ENCODE measurements at regions not wholly inside any gene's neighbourhood (a gene's known extent, or its start where the extent isn't known, plus 50 kb on each side); places are given as distances from the start of the nearest gene placed in this dataset.

GRCh38 chr2:19264852-19265251 lies 93.6 kb downstream of the OSR1 start:
- Histone ChIP-seq H3K36me3 (no peaks in the 10 kb centered on the region), H3K4me3 (no peak overlapping the region), H3K27me3 (no peaks in the 10 kb centered on the region), H3K27ac (no peak overlapping the region), H3K9me3 (no peaks in the 10 kb centered on the region), H3K4me1 (no peaks in the 10 kb centered on the region)
- WGBS, 2 donors (ENCODE audit: low coverage in 1 of 2) = 82 to 90% methylated on average over 3 to 6 of the region's 6 CpGs
- TF ChIP-seq CTCF (IDR thresholded peaks at IDR 0.05) = no peak
- TF ChIP-seq POLR2AphosphoS5 (IDR thresholded peaks at IDR 0.05) = no peak
- no peak for TF ChIP-seq POLR2A (IDR thresholded peaks at IDR 0.05)
- no peak for TF ChIP-seq EP300 (IDR thresholded peaks at IDR 0.05; ENCODE audit: low read depth)
- in situ Hi-C loops (cut with MboI; ENCODE audit: low pct_ligation_motif_present in 1 of 4, low pct_unique_long_range_greater_than_20kb in 1 of 4, low sequenced_read_pairs in 3 of 4) (no loop called here), intact Hi-C loops (cut with DNase I; ENCODE audit: low total_unique reads) (no loop called here)
- DNase-seq = no peak

DNA sequence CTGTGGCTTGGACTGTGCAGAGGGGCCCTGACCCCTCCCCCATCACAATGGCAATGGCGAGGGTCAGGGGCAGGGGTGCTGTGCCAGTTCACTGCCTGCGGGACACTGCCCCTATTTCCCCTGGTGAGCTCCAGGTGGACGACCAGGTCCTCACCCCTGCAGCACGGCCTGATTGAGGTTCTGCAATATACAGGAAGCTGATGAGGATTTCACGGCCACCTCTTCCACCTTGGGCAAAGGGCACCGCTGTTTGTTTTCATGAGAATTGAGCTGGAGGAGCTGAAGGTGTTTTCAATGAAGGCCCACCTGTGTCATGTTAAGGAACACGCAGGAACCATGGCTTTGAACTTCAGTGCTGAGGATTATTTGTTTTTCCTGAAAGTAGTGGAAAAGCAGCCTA lies 96.3 kb downstream of the OSR1 start:
- peak; percentile 9 for DNase-seq
- no peaks in the 10 kb centered on the region for H3K36me3 ChIP-seq
- TF ChIP-seq POLR2AphosphoS5 (IDR thresholded peaks at IDR 0.05) = no peak
- no peak for TF ChIP-seq CTCF (IDR thresholded peaks at IDR 0.05)
- H3K27ac ChIP-seq = no peak overlapping the region
- 62% methylated on average over 7 of the region's 7 CpGs; no CpG with 5 or more reads in 1 of the 2 donors for WGBS, 2 donors (ENCODE audit: low coverage in 1 of 2)
- H3K9me3 ChIP-seq = no peaks in the 10 kb centered on the region
- in situ Hi-C loops (cut with MboI; ENCODE audit: low pct_ligation_motif_present in 1 of 4, low pct_unique_long_range_greater_than_20kb in 1 of 4, low sequenced_read_pairs in 3 of 4) (no loop called here), intact Hi-C loops (cut with DNase I; ENCODE audit: low total_unique reads) (no loop called here)
- H3K4me3 ChIP-seq = no peak overlapping the region
- no peaks in the 10 kb centered on the region for H3K27me3 ChIP-seq
- H3K4me1 ChIP-seq = no peaks in the 10 kb centered on the region

- H3K4me3 ChIP-seq = no peak overlapping the region
- no peak overlapping the region for H3K27ac ChIP-seq
- no peak for TF ChIP-seq POLR2A (IDR thresholded peaks at IDR 0.05)
- no peak for TF ChIP-seq POLR2AphosphoS5 (IDR thresholded peaks at IDR 0.05)
- TF ChIP-seq CTCF (IDR thresholded peaks at IDR 0.05) = no peak
- no peak for TF ChIP-seq EP300 (IDR thresholded peaks at IDR 0.05; ENCODE audit: low read depth)
- intact Hi-C loops (cut with DNase I; ENCODE audit: low total_unique reads) = no loop called here
- no peaks in the 10 kb centered on the region for H3K36me3 ChIP-seq
- H3K4me1 ChIP-seq = no peaks in the 10 kb centered on the region
- in situ Hi-C loops (cut with MboI; ENCODE audit: low pct_ligation_motif_present in 1 of 4, low pct_unique_long_range_greater_than_20kb in 1 of 4, low sequenced_read_pairs in 3 of 4) = no loop called here
- no peaks in the 10 kb centered on the region for H3K9me3 ChIP-seq
- H3K27me3 ChIP-seq = no peaks in the 10 kb centered on the region
- 85 to 100% methylated on average over 4 of the region's 4 CpGs for WGBS, 2 donors (ENCODE audit: low coverage in 1 of 2)
- DNase-seq = no peak
Observed at GRCh38 chr2:19261061-19261460, 97.4 kb downstream of the OSR1 start.

GRCh38 chr2:19256121-19256601 lies 102.3 kb downstream of the OSR1 start:
- no peak overlapping the region for H3K4me3 ChIP-seq
- intact Hi-C loops (cut with DNase I; ENCODE audit: low total_unique reads) (no loop called here), in situ Hi-C loops (cut with MboI; ENCODE audit: low pct_ligation_motif_present in 1 of 4, low pct_unique_long_range_greater_than_20kb in 1 of 4, low sequenced_read_pairs in 3 of 4) (no loop called here)
- no peak for DNase-seq
- no peaks in the 10 kb centered on the region for H3K9me3 ChIP-seq
- no peaks in the 10 kb centered on the region for H3K4me1 ChIP-seq
- 63 to 69% methylated on average over 2 to 3 of the region's 3 CpGs for WGBS, 2 donors (ENCODE audit: low coverage in 1 of 2)
- H3K27ac ChIP-seq = no peak overlapping the region
- H3K27me3 ChIP-seq = no peaks in the 10 kb centered on the region
- H3K36me3 ChIP-seq = no peaks in the 10 kb centered on the region
- no peak for TF ChIP-seq POLR2A (IDR thresholded peaks at IDR 0.05)
- TF ChIP-seq CTCF (IDR thresholded peaks at IDR 0.05) = no peak
- TF ChIP-seq EP300 (IDR thresholded peaks at IDR 0.05; ENCODE audit: low read depth) = no peak
- TF ChIP-seq POLR2AphosphoS5 (IDR thresholded peaks at IDR 0.05) = no peak
